K562 (cell line): ENCODE measurements at regions not wholly inside any gene's neighbourhood (a gene's known extent, or its start where the extent isn't known, plus 50 kb on each side); places are given as distances from the start of the nearest gene placed in this dataset.

Experiments
- CTCF ChIP-seq, 3 experiments: IDR thresholded peaks in 2 of 3; conservative IDR thresholded peaks in 1 of 3; 2 replicates each; pipeline ENCODE4 v1.5.1; 2011 to 2012; ENCODE audit warnings: low read length in 3 of 3, mild to moderate bottlenecking in 3 of 3, control low read depth in 2 of 3, improper control_type of control experiment in 1 of 3, inconsistent platforms in 1 of 3, low read depth in 1 of 3, mixed read lengths in 1 of 3, moderate library complexity in 1 of 3; ENCODE audit not compliant: insufficient read depth in 2 of 3
- ESRRB ChIP-seq: fragments of 250-450 bp; sonication (Bioruptor Pico); IDR thresholded peaks from 2 replicates; pipeline ENCODE4 v1.5.0; 2020; ENCODE audit warnings: mild to moderate bottlenecking, moderate library complexity, borderline replicate concordance
- JUND ChIP-seq, 2 experiments: IDR thresholded peaks; 2 replicates in 1 of 2; 3 replicates in 1 of 2; pipeline ENCODE4 v1.6.1; 2011; ENCODE audit warnings: borderline replicate concordance in 2 of 2, low read depth in 2 of 2, low read length in 2 of 2, improper control_type of control experiment in 1 of 2, missing biosample characterization in 1 of 2, missing genetic modification characterization in 1 of 2, missing genetic modification reagents in 1 of 2
- MITF ChIP-seq: IDR thresholded peaks from 2 replicates; pipeline ENCODE4 v1.6.1; 2014; ENCODE audit warnings: antibody characterized with exemption
- RCOR1 ChIP-seq, 2 experiments: IDR thresholded peaks; 2 replicates each; pipeline ENCODE4 v1.6.1; 2012; ENCODE audit warnings: low read depth in 2 of 2, low read length in 2 of 2, borderline replicate concordance in 1 of 2, improper control_type of control experiment in 1 of 2
- REST ChIP-seq, 2 experiments: fragments of 450-650 bp; formaldehyde crosslinking in 1 of 2; IDR thresholded peaks; 2 replicates each; pipeline versions ENCODE4 v1.4.0 to v1.6.1; 2014 to 2020; ENCODE audit warnings: mild to moderate bottlenecking in 2 of 2, borderline replicate concordance in 1 of 2, low read depth in 1 of 2
- TOE1 ChIP-seq, 2 experiments: fragments of 450-650 bp in 1 of 2; sonication (generic) in 1 of 2; formaldehyde crosslinking in 1 of 2; IDR thresholded peaks; 2 replicates each; pipeline versions ENCODE4 v1.7.1 to v1.8.0; 2016 to 2022; ENCODE audit warnings: borderline replicate concordance in 2 of 2, mild to moderate bottlenecking in 2 of 2, antibody characterized with exemption in 1 of 2, inconsistent platforms in 1 of 2, low read depth in 1 of 2, missing genetic modification reagents in 1 of 2, moderate library complexity in 1 of 2
- USF1 ChIP-seq: sonication (generic); formaldehyde crosslinking; IDR thresholded peaks from 2 replicates; pipeline ENCODE4 v1.9.0; 2022; ENCODE audit warnings: mild to moderate bottlenecking, missing genetic modification reagents
- YY1 ChIP-seq, 3 experiments: IDR thresholded peaks; 2 replicates each; pipeline ENCODE4 v1.6.1; 2011; ENCODE audit warnings: low read length in 2 of 3, mild to moderate bottlenecking in 2 of 3, moderate library complexity in 2 of 3, borderline replicate concordance in 1 of 3, control low read depth in 1 of 3, low read depth in 1 of 3; ENCODE audit not compliant: insufficient read depth in 3 of 3, insufficient replicate concordance in 2 of 3, control insufficient read depth in 1 of 3, insufficient read length in 1 of 3; ENCODE audit errors: extremely low read depth in 1 of 3
- ZFX ChIP-seq: sonication (generic); formaldehyde crosslinking; IDR thresholded peaks from 2 replicates; pipeline ENCODE4 v1.8.0; 2022; ENCODE audit warnings: mild to moderate bottlenecking, missing genetic modification reagents, moderate library complexity
- ZNF24 ChIP-seq: fragments of 450-650 bp; IDR thresholded peaks from 2 replicates; pipeline ENCODE4 v1.6.1; 2016

- peak; percentile 82 for TF ChIP-seq REST (IDR thresholded peaks at IDR 0.05; ENCODE audit: borderline replicate concordance)
- TF ChIP-seq REST (CRISPR knock-in tag; IDR thresholded peaks at IDR 0.05; ENCODE audit: low read depth): no peak
- TF ChIP-seq USF1 (CRISPR knock-in tag): peak; percentile 37; the same call in 1 of the 2 replicates
- 0 out of 2 replicates have a peak, but pooled peaks have one; percentile 37 for TF ChIP-seq ZNF24
- peak; percentile 74 to 97 (median 91) for TF ChIP-seq YY1 (IDR thresholded peaks at IDR 0.05; ENCODE audit: borderline replicate concordance in 1 of 3, control insufficient read depth in 1 of 3, extremely low read depth in 1 of 3, insufficient read depth in 3 of 3, insufficient read length in 1 of 3, insufficient replicate concordance in 2 of 3, low read depth in 1 of 3, low read length in 2 of 3)
- TF ChIP-seq RCOR1 (IDR thresholded peaks at IDR 0.05; ENCODE audit: borderline replicate concordance in 1 of 2, low read depth in 2 of 2, low read length in 2 of 2): peak in 1 of 2 experiments; percentile 44; a peak in 1 of 4 replicates
- TF ChIP-seq MITF: peak; percentile 46; the same call in 1 of the 2 replicates
- peak; percentile 60 for TF ChIP-seq ZFX (CRISPR knock-in tag)
- peak; percentile 48; the same call in 1 of the 2 replicates for TF ChIP-seq TOE1 (IDR thresholded peaks at IDR 0.05; ENCODE audit: borderline replicate concordance)
- no peak for TF ChIP-seq TOE1 (CRISPR knock-in tag; IDR thresholded peaks at IDR 0.05; ENCODE audit: borderline replicate concordance, low read depth)
- TF ChIP-seq JUND (IDR thresholded peaks at IDR 0.05; ENCODE audit: borderline replicate concordance, low read depth, low read length): peak; percentile 23; the same call in 1 of the 2 replicates
- no peak for TF ChIP-seq JUND (tag; IDR thresholded peaks at IDR 0.05; ENCODE audit: borderline replicate concordance, low read depth, low read length)
- peak; percentile 85 to 93 (median 87) for TF ChIP-seq CTCF (IDR thresholded peaks at IDR 0.05 in 2 of 3, conservative IDR thresholded peaks at IDR 0.05 in 1 of 3; ENCODE audit: insufficient read depth in 2 of 3, low read depth in 1 of 3, low read length in 3 of 3)
- no peak for TF ChIP-seq ESRRB (CRISPR knock-in tag)
These were observed 60.2 kb upstream of the RALY start (continued) for GRCh38 chr20:33933469-33933909.
